ENCODE measurements at regions not wholly inside any gene's neighbourhood (a gene's known extent, or its start where the extent isn't known, plus 50 kb on each side); places are given as distances from the start of the nearest gene placed in this dataset.

DNA sequence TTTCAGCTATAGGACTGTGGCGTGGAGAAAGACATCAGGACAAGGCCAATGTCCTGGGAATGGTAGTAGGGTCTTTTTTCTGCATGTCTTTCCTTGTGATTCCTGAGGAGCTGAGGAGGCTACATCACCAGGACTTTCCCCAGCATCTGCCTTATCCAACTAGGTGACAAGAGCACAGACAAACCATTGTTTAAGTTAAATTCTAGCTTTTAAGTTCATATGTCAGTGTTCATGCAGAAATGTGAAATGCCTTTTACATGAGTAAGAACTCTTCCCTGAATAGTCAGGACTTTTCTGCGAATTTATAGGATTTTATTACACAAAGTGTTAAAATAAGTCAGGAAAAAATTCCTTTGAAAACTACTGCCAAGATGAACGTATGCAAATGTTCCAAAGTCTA is 154.2 kb downstream of the PTGER3 start:
- H3K9me3 Mint-ChIP-seq: no peaks in the 10 kb centered on the region
- TF ChIP-seq, protein P1, sequence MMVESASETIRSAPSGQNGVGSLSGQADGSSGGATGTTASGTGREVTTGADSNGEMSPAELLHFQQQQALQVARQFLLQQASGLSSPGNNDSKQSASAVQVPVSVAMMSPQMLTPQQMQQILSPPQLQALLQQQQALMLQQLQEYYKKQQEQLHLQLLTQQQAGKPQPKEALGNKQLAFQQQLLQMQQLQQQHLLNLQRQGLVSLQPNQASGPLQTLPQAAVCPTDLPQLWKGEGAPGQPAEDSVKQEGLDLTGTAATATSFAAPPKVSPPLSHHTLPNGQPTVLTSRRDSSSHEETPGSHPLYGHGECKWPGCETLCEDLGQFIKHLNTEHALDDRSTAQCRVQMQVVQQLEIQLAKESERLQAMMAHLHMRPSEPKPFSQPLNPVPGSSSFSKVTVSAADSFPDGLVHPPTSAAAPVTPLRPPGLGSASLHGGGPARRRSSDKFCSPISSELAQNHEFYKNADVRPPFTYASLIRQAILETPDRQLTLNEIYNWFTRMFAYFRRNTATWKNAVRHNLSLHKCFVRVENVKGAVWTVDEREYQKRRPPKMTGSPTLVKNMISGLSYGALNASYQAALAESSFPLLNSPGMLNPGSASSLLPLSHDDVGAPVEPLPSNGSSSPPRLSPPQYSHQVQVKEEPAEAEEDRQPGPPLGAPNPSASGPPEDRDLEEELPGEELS (CRISPR knock-in tag; IDR thresholded peaks at IDR 0.05): no peak
- TF ChIP-seq, protein P2, sequence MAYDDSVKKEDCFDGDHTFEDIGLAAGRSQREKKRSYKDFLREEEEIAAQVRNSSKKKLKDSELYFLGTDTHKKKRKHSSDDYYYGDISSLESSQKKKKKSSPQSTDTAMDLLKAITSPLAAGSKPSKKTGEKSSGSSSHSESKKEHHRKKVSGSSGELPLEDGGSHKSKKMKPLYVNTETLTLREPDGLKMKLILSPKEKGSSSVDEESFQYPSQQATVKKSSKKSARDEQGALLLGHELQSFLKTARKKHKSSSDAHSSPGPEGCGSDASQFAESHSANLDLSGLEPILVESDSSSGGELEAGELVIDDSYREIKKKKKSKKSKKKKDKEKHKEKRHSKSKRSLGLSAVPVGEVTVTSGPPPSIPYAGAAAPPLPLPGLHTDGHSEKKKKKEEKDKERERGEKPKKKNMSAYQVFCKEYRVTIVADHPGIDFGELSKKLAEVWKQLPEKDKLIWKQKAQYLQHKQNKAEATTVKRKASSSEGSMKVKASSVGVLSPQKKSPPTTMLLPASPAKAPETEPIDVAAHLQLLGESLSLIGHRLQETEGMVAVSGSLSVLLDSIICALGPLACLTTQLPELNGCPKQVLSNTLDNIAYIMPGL (CRISPR knock-in tag; IDR thresholded peaks at IDR 0.05): no peak
- no peaks in the 10 kb centered on the region for H3K36me3 Mint-ChIP-seq
- peaks cover 24% of the 10 kb centered on the region for H3K4me1 Mint-ChIP-seq
- H3K4me3 Mint-ChIP-seq: no peak overlapping the region
- ATAC-seq: no peak
- no peaks in the 10 kb centered on the region for H3K27me3 Mint-ChIP-seq (ENCODE audit: low read depth)
- no peak for DNase-seq (ENCODE audit: low spot score)
- ChIA-PET CTCF (no interaction called here), POLR2A (no interaction called here)
- no peak overlapping the region for H3K27ac Mint-ChIP-seq

DNA sequence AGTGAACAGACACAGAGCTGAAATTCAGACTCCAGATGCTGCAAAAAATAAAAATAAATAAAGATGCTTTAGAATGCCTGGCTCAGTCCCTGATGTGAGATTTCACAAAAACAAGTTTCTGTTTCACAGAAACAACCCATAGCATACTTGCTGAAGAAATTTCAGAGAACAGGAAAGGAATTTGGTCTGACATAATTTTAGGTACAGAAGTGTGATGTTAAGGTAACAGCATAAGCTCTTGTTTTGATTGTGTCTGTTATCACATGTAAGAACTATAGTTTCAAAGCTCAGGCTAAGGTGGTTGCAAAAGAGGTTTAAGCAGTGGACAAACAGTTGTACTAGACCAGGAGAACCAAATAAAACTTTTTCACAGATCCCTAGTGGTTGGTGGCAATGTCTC is 152.1 kb downstream of the PTGER3 start:
- Mint-ChIP-seq H3K27ac (no peak overlapping the region), H3K36me3 (no peaks in the 10 kb centered on the region), H3K4me1 (peaks cover 18% of the 10 kb centered on the region), H3K9me3 (no peaks in the 10 kb centered on the region), H3K4me3 (no peak overlapping the region), H3K27me3 (ENCODE audit: low read depth) (no peaks in the 10 kb centered on the region)
- CTCF ChIA-PET: interaction anchor here (1.4 to 1.9 kb wide), 2 partner anchors 8 to 122 kb away, joined by 5 to 8 read pairs; no protein-coding TSS in a partner anchor
- TF ChIP-seq, protein P3, sequence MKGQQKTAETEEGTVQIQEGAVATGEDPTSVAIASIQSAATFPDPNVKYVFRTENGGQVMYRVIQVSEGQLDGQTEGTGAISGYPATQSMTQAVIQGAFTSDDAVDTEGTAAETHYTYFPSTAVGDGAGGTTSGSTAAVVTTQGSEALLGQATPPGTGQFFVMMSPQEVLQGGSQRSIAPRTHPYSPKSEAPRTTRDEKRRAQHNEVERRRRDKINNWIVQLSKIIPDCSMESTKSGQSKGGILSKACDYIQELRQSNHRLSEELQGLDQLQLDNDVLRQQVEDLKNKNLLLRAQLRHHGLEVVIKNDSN (CRISPR knock-in tag; IDR thresholded peaks at IDR 0.05): no peak
- DNase-seq (ENCODE audit: low spot score): no peak
- POLR2A ChIA-PET: no interaction called here
- no peak for ATAC-seq

DNA sequence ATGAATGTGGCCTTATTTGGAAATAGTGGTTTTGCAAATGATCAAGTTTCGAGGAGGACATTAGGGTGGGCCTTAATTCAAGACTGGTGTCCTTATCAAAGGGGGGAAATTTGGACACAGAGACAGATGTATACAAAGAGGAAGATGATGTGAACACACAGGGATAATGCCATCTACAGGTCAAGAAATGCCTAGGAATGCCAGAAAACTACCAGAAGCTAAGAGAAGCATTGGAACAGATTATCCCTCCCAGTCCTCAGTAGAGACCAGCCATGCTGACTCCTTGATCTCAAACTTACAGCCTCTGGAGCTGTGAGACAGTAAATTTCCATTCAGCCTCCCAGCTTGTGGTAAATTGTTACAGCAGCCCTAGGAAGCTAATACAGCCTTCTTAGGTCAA is 151.4 kb downstream of the PTGER3 start:
- ChIA-PET CTCF (interaction anchor here (0.6 to 1.9 kb wide), 5 partner anchors 9 to 151 kb away, joined by 3 to 8 read pairs (median 3); no protein-coding TSS in a partner anchor), POLR2A (interaction anchor here (0.6 kb wide), 1 partner anchor 227 kb away, joined by 6 read pairs; no protein-coding TSS in a partner anchor)
- TF ChIP-seq ZNF423 (CRISPR knock-in tag; IDR thresholded peaks at IDR 0.05): no peak
- H3K36me3 Mint-ChIP-seq: no peaks in the 10 kb centered on the region
- H3K9me3 Mint-ChIP-seq: no peaks in the 10 kb centered on the region
- peak; percentile 90 for ATAC-seq
- no peak overlapping the region for H3K27ac Mint-ChIP-seq
- H3K4me3 Mint-ChIP-seq: no peak overlapping the region
- DNase-seq (ENCODE audit: low spot score): no peak
- H3K4me1 Mint-ChIP-seq: peaks cover 18% of the 10 kb centered on the region
- H3K27me3 Mint-ChIP-seq (ENCODE audit: low read depth): no peaks in the 10 kb centered on the region

DNA sequence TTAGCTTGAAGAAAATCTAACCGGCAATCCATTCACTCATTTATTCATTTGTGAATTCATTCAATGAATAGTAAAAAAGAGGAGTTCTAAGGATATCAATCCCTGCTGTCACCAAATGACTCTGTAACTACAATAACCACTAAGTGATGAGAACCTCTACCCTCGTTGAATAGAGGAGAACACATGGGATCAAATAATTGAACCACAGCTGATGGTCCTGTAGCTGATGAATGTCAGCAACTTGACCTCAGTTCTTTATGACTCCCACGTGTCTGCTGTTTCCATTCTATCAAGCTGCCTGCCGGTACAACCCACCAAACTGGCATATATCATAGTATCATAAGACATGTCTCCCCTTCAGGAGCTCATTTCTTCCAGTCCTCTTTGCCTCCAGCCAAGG is 150.3 kb downstream of the PTGER3 start:
- no peak overlapping the region for H3K27ac Mint-ChIP-seq
- H3K27me3 Mint-ChIP-seq (ENCODE audit: low read depth): no peaks in the 10 kb centered on the region
- ChIA-PET CTCF (interaction anchor here (1.9 kb wide), 1 partner anchor 124 kb away, joined by 5 read pairs; no protein-coding TSS in a partner anchor), POLR2A (no interaction called here)
- no peaks in the 10 kb centered on the region for H3K36me3 Mint-ChIP-seq
- no peak for DNase-seq (ENCODE audit: low spot score)
- no peak for ATAC-seq
- peaks cover 18% of the 10 kb centered on the region for H3K4me1 Mint-ChIP-seq
- TF ChIP-seq RORB (CRISPR knock-in tag; IDR thresholded peaks at IDR 0.05) (no peak), ZNF671 (CRISPR knock-in tag; IDR thresholded peaks at IDR 0.05) (no peak), ZNF317 (CRISPR knock-in tag; IDR thresholded peaks at IDR 0.05; ENCODE audit: borderline replicate concordance, low read depth) (no peak), SMAD4 (CRISPR knock-in tag; IDR thresholded peaks at IDR 0.05) (no peak), SOX15 (CRISPR knock-in tag; IDR thresholded peaks at IDR 0.05) (no peak), ESRRA (CRISPR knock-in tag; IDR thresholded peaks at IDR 0.05; ENCODE audit: borderline replicate concordance) (no peak), CREB1 (CRISPR knock-in tag; IDR thresholded peaks at IDR 0.05) (no peak), ZBTB21 (CRISPR knock-in tag; IDR thresholded peaks at IDR 0.05; ENCODE audit: borderline replicate concordance) (no peak), CBFB (CRISPR knock-in tag; IDR thresholded peaks at IDR 0.05; ENCODE audit: low read depth) (no peak), RELA (CRISPR knock-in tag; IDR thresholded peaks at IDR 0.05; ENCODE audit: borderline replicate concordance) (no peak), FOXP1 (CRISPR knock-in tag; IDR thresholded peaks at IDR 0.05; ENCODE audit: borderline replicate concordance) (no peak)
- TF ChIP-seq, protein P4, sequence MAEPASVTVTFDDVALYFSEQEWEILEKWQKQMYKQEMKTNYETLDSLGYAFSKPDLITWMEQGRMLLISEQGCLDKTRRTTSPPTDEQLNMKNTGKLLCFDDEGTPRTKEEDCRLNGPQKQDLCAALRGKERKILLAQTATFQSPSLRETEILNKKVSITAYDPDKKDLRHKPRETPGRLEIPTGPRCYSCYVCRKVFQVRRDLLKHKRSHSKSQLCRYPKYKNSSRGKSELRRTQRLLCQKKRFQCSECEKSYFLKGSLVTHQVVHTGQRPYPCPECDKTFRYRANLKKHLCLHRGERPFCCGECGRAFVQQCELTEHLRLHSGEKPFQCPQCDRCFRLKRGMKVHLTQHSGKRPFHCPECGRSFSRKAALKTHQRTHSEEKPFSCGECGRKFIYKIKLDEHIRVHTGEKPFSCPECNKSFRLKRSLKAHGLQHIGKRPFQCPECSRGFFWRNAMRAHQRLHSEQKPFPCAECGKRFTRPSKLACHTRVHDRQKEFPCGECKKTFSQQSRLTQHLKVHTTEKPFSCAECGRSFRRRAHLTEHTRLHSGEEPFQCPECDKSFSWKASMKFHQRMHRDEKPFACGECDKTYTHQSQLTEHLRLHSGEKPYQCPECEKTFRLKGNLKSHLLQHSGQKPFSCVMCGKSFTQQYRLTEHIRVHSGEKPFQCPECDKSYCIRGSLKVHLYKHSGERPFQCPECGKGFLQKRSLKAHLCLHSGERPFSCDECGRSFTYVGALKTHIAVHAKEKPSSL (CRISPR knock-in tag; conservative IDR thresholded peaks at IDR 0.05): no peak
- TF ChIP-seq, protein P5, sequence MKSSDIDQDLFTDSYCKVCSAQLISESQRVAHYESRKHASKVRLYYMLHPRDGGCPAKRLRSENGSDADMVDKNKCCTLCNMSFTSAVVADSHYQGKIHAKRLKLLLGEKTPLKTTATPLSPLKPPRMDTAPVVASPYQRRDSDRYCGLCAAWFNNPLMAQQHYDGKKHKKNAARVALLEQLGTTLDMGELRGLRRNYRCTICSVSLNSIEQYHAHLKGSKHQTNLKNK (CRISPR knock-in tag; IDR thresholded peaks at IDR 0.05): no peak
- TF ChIP-seq, protein P6, sequence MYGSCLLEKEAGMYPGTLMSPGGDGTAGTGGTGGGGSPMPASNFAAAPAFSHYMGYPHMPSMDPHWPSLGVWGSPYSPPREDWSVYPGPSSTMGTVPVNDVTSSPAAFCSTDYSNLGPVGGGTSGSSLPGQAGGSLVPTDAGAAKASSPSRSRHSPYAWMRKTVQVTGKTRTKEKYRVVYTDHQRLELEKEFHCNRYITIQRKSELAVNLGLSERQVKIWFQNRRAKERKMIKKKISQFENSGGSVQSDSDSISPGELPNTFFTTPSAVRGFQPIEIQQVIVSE (CRISPR knock-in tag; IDR thresholded peaks at IDR 0.05; ENCODE audit: borderline replicate concordance): no peak
- H3K9me3 Mint-ChIP-seq: no peaks in the 10 kb centered on the region
- H3K4me3 Mint-ChIP-seq: no peak overlapping the region

Data from WTC11 (cell line).